ENCODE measurements at regions not wholly inside any gene's neighbourhood (a gene's known extent, or its start where the extent isn't known, plus 50 kb on each side); places are given as distances from the start of the nearest gene placed in this dataset.
"Not testable (repeated sequence)": the region's sequence is repeated elsewhere in the genome, so short reads cannot be mapped to it uniquely, and the experiment has no call there.

DNA sequence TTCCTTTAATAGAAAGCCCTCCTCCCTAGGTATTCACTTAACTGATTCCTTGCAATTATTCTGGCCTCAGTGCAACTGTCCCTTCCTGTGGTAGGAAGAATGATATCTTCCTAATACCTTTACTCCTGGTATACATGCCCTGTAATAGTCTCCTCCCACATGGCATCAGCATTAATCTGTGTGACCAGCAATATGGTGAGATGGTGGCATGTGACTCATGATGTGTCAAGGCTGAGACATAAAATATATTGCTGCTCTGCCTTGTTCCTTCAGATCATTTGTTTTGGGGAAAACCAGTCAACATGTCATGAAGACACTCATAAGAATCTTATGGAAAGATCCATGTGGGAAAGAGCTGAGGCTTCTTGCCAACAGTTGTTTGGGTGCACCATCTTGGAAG, 149.1 kb upstream of the TRPM3 start:
- TF ChIP-seq, protein P1, sequence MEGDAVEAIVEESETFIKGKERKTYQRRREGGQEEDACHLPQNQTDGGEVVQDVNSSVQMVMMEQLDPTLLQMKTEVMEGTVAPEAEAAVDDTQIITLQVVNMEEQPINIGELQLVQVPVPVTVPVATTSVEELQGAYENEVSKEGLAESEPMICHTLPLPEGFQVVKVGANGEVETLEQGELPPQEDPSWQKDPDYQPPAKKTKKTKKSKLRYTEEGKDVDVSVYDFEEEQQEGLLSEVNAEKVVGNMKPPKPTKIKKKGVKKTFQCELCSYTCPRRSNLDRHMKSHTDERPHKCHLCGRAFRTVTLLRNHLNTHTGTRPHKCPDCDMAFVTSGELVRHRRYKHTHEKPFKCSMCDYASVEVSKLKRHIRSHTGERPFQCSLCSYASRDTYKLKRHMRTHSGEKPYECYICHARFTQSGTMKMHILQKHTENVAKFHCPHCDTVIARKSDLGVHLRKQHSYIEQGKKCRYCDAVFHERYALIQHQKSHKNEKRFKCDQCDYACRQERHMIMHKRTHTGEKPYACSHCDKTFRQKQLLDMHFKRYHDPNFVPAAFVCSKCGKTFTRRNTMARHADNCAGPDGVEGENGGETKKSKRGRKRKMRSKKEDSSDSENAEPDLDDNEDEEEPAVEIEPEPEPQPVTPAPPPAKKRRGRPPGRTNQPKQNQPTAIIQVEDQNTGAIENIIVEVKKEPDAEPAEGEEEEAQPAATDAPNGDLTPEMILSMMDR (IDR thresholded peaks at IDR 0.05; ENCODE audit: low read depth, low read length): no peak
- ChIA-PET CTCF (interaction anchor here (2.4 kb wide), 1 partner anchor 14 kb away, joined by 12 read pairs; no protein-coding TSS in a partner anchor), POLR2A (no interaction called here)
- Histone ChIP-seq H3K27ac (ENCODE audit: low read depth, low read length) (no peak overlapping the region), H3K27me3 (ENCODE audit: control insufficient read depth, insufficient read depth, low read length) (no peaks in the 10 kb centered on the region), H3K9me3 (ENCODE audit: control insufficient read depth, insufficient read depth, low read length) (no peaks in the 10 kb centered on the region), H3K4me3 (ENCODE audit: low read depth, low read length) (no peak overlapping the region)
- no peak for DNase-seq (ENCODE audit: low read depth, low spot score)

DNA sequence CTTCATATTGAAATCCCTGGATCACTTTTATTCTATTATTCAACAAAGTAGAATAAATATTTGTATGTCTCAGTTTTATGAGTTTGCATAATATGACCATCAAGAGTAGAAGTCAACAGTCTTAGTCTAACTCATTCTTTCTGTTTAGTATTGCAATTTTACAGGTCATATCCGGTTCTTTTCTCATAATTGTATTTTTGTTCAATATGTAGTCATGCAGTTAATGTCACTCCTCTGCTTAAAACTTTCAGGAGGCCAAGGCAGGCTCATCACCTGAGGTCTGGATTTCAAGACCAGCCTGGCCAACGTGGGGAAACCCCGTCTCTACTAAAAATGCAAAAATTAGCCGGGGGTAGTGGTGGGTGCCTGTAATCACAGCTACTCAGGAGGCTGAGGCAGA, 148.4 kb upstream of the TRPM3 start:
- Histone ChIP-seq H3K27ac (ENCODE audit: low read depth, low read length) (no peak overlapping the region), H3K27me3 (ENCODE audit: control insufficient read depth, insufficient read depth, low read length) (no peaks in the 10 kb centered on the region), H3K9me3 (ENCODE audit: control insufficient read depth, insufficient read depth, low read length) (no peaks in the 10 kb centered on the region), H3K4me3 (ENCODE audit: low read depth, low read length) (no peak overlapping the region)
- TF ChIP-seq, protein P1 (IDR thresholded peaks at IDR 0.05; ENCODE audit: low read depth, low read length): no peak
- ChIA-PET CTCF (no interaction called here), POLR2A (no interaction called here)
- DNase-seq (ENCODE audit: low read depth, low spot score): no peak

DNA sequence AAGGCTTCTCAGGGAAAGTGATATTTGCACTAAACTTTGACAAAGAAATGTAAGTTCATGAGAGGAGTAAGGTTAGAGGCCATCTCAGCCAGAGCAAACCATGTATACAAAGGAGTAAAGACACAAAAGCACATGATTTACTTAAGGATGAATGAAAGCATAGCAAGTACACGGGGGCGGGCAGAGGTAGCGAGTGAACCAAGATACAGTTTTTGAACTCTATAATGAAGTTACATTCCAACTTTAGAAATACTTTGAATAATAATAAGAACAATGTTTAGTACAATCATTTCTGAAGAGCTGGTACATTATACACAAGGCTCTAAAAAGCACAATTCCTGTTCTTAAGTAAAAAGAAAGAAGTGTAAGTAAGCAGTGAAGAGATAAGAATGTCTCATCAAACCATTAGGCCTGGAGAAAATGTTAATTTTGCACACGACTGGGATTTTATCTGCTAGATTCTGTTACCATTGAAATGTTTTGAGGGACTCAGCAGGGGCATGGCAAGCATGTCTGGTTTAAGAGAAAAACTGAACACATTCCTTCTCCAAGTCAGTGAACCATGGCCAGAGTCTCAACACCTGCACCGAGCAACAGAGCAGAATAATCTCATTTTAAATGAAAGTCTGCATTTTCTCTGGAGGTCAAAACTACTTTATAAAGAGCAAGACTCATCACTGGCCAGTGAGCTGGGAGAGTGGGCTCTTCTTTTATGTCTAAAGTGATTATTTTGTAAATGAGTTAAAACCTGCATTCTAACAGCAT, 147.6 kb upstream of the TRPM3 start:
- no peak for DNase-seq (ENCODE audit: low read depth, low spot score)
- TF ChIP-seq, protein P1 (IDR thresholded peaks at IDR 0.05; ENCODE audit: low read depth, low read length): no peak
- ChIA-PET CTCF (no interaction called here), POLR2A (no interaction called here)
- H3K27ac ChIP-seq (ENCODE audit: low read depth, low read length): no peak overlapping the region
- no peak overlapping the region for H3K4me3 ChIP-seq (ENCODE audit: low read depth, low read length)
- H3K27me3 ChIP-seq (ENCODE audit: control insufficient read depth, insufficient read depth, low read length): no peaks in the 10 kb centered on the region
- H3K9me3 ChIP-seq (ENCODE audit: control insufficient read depth, insufficient read depth, low read length): no peaks in the 10 kb centered on the region

DNA sequence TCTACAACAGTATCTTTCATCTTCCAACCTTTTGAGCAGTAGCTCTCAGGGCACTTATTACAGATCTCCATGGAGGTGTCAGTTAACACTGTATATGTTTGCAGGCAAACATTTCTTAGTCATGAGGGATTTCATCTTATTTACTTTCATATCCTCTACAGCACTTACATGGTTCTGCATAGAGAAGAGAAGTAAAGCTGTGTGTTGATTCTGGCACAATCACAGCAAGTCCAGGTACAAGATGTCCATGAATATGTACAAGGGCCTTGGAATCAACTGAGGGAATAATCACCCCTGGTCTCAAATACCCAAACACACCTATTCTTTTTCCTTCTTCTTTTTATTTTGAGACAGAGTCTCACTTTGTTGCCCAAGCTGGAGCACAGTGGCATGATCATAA, 142.0 kb upstream of the TRPM3 start:
- TF ChIP-seq, protein P1 (IDR thresholded peaks at IDR 0.05; ENCODE audit: low read depth, low read length): no peak

DNA sequence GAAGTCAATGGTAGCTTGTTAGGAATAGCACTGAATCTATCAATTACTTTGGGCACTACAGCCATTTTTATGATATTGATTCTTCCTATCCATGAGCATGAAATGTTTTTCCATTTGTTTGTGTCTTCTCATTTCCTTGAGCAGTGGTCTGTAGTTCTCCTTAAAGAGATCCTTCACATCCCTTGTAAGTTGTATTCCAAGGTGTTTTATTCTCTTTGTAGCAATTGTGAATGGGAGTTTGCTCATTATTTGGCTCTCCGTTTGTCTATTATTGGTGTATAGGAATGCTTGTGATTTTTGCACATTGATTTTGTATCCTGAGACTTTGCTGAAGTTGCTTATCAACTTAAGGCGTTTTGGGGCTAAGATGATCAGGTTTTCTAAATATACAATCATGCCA, 139.0 kb upstream of the TRPM3 start:
- H3K27ac ChIP-seq (ENCODE audit: low read depth, low read length); CTCF ChIA-PET; H3K27me3 ChIP-seq (ENCODE audit: control insufficient read depth, insufficient read depth, low read length); H3K9me3 ChIP-seq (ENCODE audit: control insufficient read depth, insufficient read depth, low read length); H3K4me3 ChIP-seq (ENCODE audit: low read depth, low read length); DNase-seq (ENCODE audit: low read depth, low spot score); POLR2A ChIA-PET: not testable (repeated sequence)

More for the DNA sequence above, 142.0 kb upstream of the TRPM3 start:
- ChIA-PET CTCF (no interaction called here), POLR2A (no interaction called here)
- Histone ChIP-seq H3K27ac (ENCODE audit: low read depth, low read length) (no peak overlapping the region), H3K4me3 (ENCODE audit: low read depth, low read length) (no peak overlapping the region), H3K9me3 (ENCODE audit: control insufficient read depth, insufficient read depth, low read length) (no peaks in the 10 kb centered on the region), H3K27me3 (ENCODE audit: control insufficient read depth, insufficient read depth, low read length) (no peaks in the 10 kb centered on the region)
- DNase-seq (ENCODE audit: low read depth, low spot score): no peak
